K562 (cell line): ENCODE measurements at regions not wholly inside any gene's neighbourhood (a gene's known extent, or its start where the extent isn't known, plus 50 kb on each side); places are given as distances from the start of the nearest gene placed in this dataset.

ENCODE experiments used
- ATAC-seq: fragments of 200-7000 bp; cut with Tn5 transposase; 3 replicates; pipeline ENCODE4 v1.9.1; 2020; ENCODE audit warnings: moderate library complexity
- BruUV-seq: library from RNA; stranded (reverse); fragments of 400-500 nt; replicated peaks from 2 replicates; lab custom pipeline; 2021; lab: Mats Ljungman, UMichigan
- CTCF ChIA-PET: fragments of 300-600 bp; formaldehyde crosslinking; extraction: SDS; loops from one replicate; lab custom pipeline; 2021; ENCODE audit warnings: low intra/inter-chr PET ratio; lab: Yijun Ruan, JAX
- POLR2A ChIA-PET: fragments of 300-600, 350-650 bp; sonication (Branson Sonifier 250); formaldehyde crosslinking; extraction: SDS; loops from one replicate; lab custom pipeline; 2021; ENCODE audit warnings: antibody characterized with exemption, inconsistent platforms; lab: Yijun Ruan, JAX
- DNase-seq, 4 experiments: peaks; one replicate each; pipeline versions ENCODE4 v3.0.0 to v3.0.0-alpha.2; 2011 to 2018; ENCODE audit warnings: low spot score in 3 of 4, mixed read lengths in 3 of 4; ENCODE audit errors: extremely low read depth in 1 of 4
- FAIRE-seq: peaks from 2 replicates; lab custom pipeline; 2011; peaks lifted over from hg19 to GRCh38; lab: Jason Lieb, UNC
- H2AFZ ChIP-seq: 2 replicates; pipeline ENCODE4 v1.6.0; 2011; ENCODE audit warnings: low read depth, low read length, control low read depth, inconsistent platforms
- H3K27ac ChIP-seq: fragments of 200-600 bp; 3 replicates; pipeline ENCODE4 v1.8.0; 2011; ENCODE audit warnings: low read depth, mild to moderate bottlenecking, control low read depth, inconsistent platforms, low read length, moderate library complexity, mixed read lengths; ENCODE audit errors: extremely low read depth
- H3K27me3 ChIP-seq, 2 experiments: fragments of 300-600 bp in 1 of 2; 2 replicates in 1 of 2; 3 replicates in 1 of 2; pipeline versions ENCODE4 v1.6.0 to v1.8.0; 2011; ENCODE audit warnings: inconsistent platforms in 2 of 2, low read length in 2 of 2, mild to moderate bottlenecking in 1 of 2, mixed read lengths in 1 of 2, moderate library complexity in 1 of 2; ENCODE audit not compliant: control insufficient read depth in 2 of 2, insufficient read depth in 2 of 2
- H3K36me3 ChIP-seq: fragments of 300-600 bp; 3 replicates; pipeline ENCODE4 v1.8.0; 2011; ENCODE audit warnings: mild to moderate bottlenecking, low read length, inconsistent platforms; ENCODE audit not compliant: control insufficient read depth, insufficient read depth
- H3K4me1 ChIP-seq, 2 experiments: fragments of 200-600 bp in 1 of 2; replicated peaks in 1 of 2; 2 replicates in 1 of 2; 3 replicates in 1 of 2; pipeline versions ENCODE4 v1.5.1 to v1.8.0; 2011; ENCODE audit warnings: inconsistent platforms in 2 of 2, low read length in 2 of 2, mild to moderate bottlenecking in 1 of 2, mixed read lengths in 1 of 2, moderate library complexity in 1 of 2; ENCODE audit not compliant: control insufficient read depth in 2 of 2, insufficient read depth in 2 of 2
- H3K4me2 ChIP-seq: 2 replicates; pipeline ENCODE4 v1.6.1; 2011; ENCODE audit warnings: low read length, control low read depth, inconsistent platforms, mixed read lengths; ENCODE audit not compliant: insufficient read depth
- H3K4me3 ChIP-seq: fragments of 200-600 bp; sonication (generic), shearing (Covaris generic); 2 replicates; pipeline ENCODE4 v1.5.1; 2016; ENCODE audit warnings: control low read depth, inconsistent platforms
- H3K79me2 ChIP-seq: fragments of 200-600 bp; 3 replicates; pipeline ENCODE4 v1.8.0; 2011; ENCODE audit warnings: low read length, inconsistent platforms; ENCODE audit not compliant: control insufficient read depth, insufficient read depth
- H3K9ac ChIP-seq, 2 experiments: 2 replicates each; pipeline versions ENCODE4 v1.6.0 to v1.6.1; 2011; ENCODE audit warnings: low read depth in 2 of 2, low read length in 2 of 2, control low read depth in 1 of 2, inconsistent platforms in 1 of 2, mild to moderate bottlenecking in 1 of 2, mixed read lengths in 1 of 2; ENCODE audit not compliant: insufficient read depth in 1 of 2
- H3K9me1 ChIP-seq: one replicate; pipeline ENCODE4 v1.6.0; 2011; ENCODE audit warnings: inconsistent platforms, mild to moderate bottlenecking, low read length, moderate library complexity; ENCODE audit not compliant: control insufficient read depth, insufficient read depth
- H3K9me3 ChIP-seq: replicated peaks from 2 replicates; pipeline ENCODE4 v1.5.1; 2011; ENCODE audit warnings: low read depth, low read length, inconsistent platforms; ENCODE audit not compliant: control insufficient read depth, insufficient read depth
- H4K20me1 ChIP-seq: replicated peaks from 2 replicates; pipeline ENCODE4 v1.6.1; 2011; ENCODE audit warnings: low read length, inconsistent platforms, mixed read lengths; ENCODE audit not compliant: control insufficient read depth, insufficient read depth
- ARID1B ChIP-seq: fragments of 450-650 bp; IDR thresholded peaks from 2 replicates; pipeline ENCODE4 v1.6.1; 2016; ENCODE audit warnings: antibody characterized with exemption, mild to moderate bottlenecking, inconsistent platforms
- BHLHE40 ChIP-seq: IDR thresholded peaks from 2 replicates; pipeline ENCODE4 v1.6.1; 2011; ENCODE audit warnings: low read length, improper control_type of control experiment
- CBX1 ChIP-seq: sonication (generic); IDR thresholded peaks from 2 replicates; pipeline ENCODE4 v1.6.1; 2016; ENCODE audit warnings: antibody characterized with exemption, low read depth, mild to moderate bottlenecking
- HLTF ChIP-seq: fragments of 450-650 bp; IDR thresholded peaks from 2 replicates; pipeline ENCODE4 v1.6.1; 2016
- MLX ChIP-seq, 2 experiments: fragments of 450-650 bp in 1 of 2; sonication (generic) in 1 of 2; formaldehyde crosslinking; conservative IDR thresholded peaks; 2 replicates each; pipeline versions ENCODE4 v1.4.0 to v1.8.1; 2020 to 2022; ENCODE audit warnings: mild to moderate bottlenecking in 1 of 2, missing genetic modification reagents in 1 of 2
- MTA2 ChIP-seq: fragments of 450-650 bp; IDR thresholded peaks from 2 replicates; pipeline ENCODE4 v1.6.1; 2016; ENCODE audit warnings: low read depth
- MYC ChIP-seq, 2 experiments: fragments of 250-450 bp in 1 of 2; sonication (Bioruptor Pico) in 1 of 2; IDR thresholded peaks; 2 replicates each; pipeline versions ENCODE4 v1.5.1 to v1.6.1; 2012 to 2021; ENCODE audit warnings: low read depth in 2 of 2, borderline replicate concordance in 1 of 2, improper control_type of control experiment in 1 of 2, low read length in 1 of 2, mild to moderate bottlenecking in 1 of 2, moderate library complexity in 1 of 2
- NEUROD1 ChIP-seq: fragments of 150-350 bp; IDR thresholded peaks from 2 replicates; pipeline ENCODE4 v1.6.1; 2014; ENCODE audit warnings: borderline replicate concordance, low read length, low read depth; ENCODE audit not compliant: partially characterized antibody
- RBM22 ChIP-seq: fragments of 200-400 bp; formaldehyde crosslinking; IDR thresholded peaks from 2 replicates; pipeline ENCODE4 v1.6.1; 2018; ENCODE audit warnings: low read length, low read depth; ENCODE audit not compliant: poor library complexity, severe bottlenecking
- RREB1 ChIP-seq: fragments of 250-450 bp; sonication (Bioruptor Pico); IDR thresholded peaks from 2 replicates; pipeline ENCODE4 v1.4.0; 2020
- SMAD4 ChIP-seq: fragments of 250-450 bp; sonication (Bioruptor Pico); conservative IDR thresholded peaks from 2 replicates; pipeline ENCODE4 v1.8.0; 2021; ENCODE audit warnings: inconsistent platforms, mild to moderate bottlenecking, moderate library complexity
- ZHX1 ChIP-seq: fragments of 150-350 bp; conservative IDR thresholded peaks from 2 replicates; pipeline ENCODE4 v1.6.1; 2014; ENCODE audit warnings: low read length
- ZNF384 ChIP-seq: IDR thresholded peaks from 2 replicates; pipeline ENCODE4 v1.6.1; 2012; ENCODE audit warnings: low read depth, low read length, improper control_type of control experiment
- ZNF444 ChIP-seq: fragments of 250-450 bp; sonication (Bioruptor Pico); IDR thresholded peaks from 2 replicates; pipeline ENCODE4 v1.4.0; 2020; ENCODE audit warnings: mild to moderate bottlenecking, moderate library complexity
- ZNF583 ChIP-seq: fragments of 250-450 bp; sonication (Bioruptor Pico); IDR thresholded peaks from 2 replicates; pipeline ENCODE4 v1.4.0; 2020
- WGBS: fragments of 100-300 bp; shearing (Covaris generic); methylation state at CpG from one replicate; pipeline ENCODE4 v1.1.6; 2016; ENCODE audit warnings: low coverage, mixed read lengths; ENCODE audit not compliant: insufficient coverage; ENCODE audit errors: missing lambda C conversion rate; 5-methylcytosine and 5-hydroxymethylcytosine counted together
- in situ Hi-C: fragments of 300-500 bp; cut with MboI; formaldehyde crosslinking; loops from 4 replicates; pipeline ENCODE4 v1.15.0; 2018; ENCODE audit warnings: inconsistent platforms, mixed read lengths
- intact Hi-C: fragments of 100-400 bp; cut with micrococcal nuclease; formaldehyde crosslinking; loops from 2 replicates; pipeline ENCODE4 v1.14.2; 2022

GRCh38 chr21:38148046-38148445 is 108.7 kb upstream of the KCNJ15 start:
- H3K36me3 ChIP-seq, result no peaks in the 10 kb centered on the region
- H3K4me3 ChIP-seq, result no peak overlapping the region
- ATAC-seq, result no peak
- 7% methylated on average over 1 of the region's 1 CpG for WGBS
- DNase-seq, result no peak
- H2AFZ ChIP-seq, result no peak overlapping the region
- in situ Hi-C loops, result no loop called here
- H3K4me1 ChIP-seq, result no peaks in the 10 kb centered on the region
- POLR2A ChIA-PET, result interaction anchor here (1.6 kb wide), 1 partner anchor 9 kb away, joined by 4 read pairs; no protein-coding TSS in a partner anchor
- no TSS peak for BruUV-seq
- no peak for FAIRE-seq
- H3K4me2 ChIP-seq, result no peak overlapping the region
- H3K27ac ChIP-seq, result no peak overlapping the region
- TF ChIP-seq ARID1B (no peak), HLTF (no peak), MTA2 (no peak), MYC (IDR thresholded peaks at IDR 0.05; ENCODE audit: low read depth, low read length) (no peak), MYC (CRISPR knock-in tag; IDR thresholded peaks at IDR 0.05; ENCODE audit: borderline replicate concordance, low read depth) (no peak), CBX1 (no peak), SMAD4 (no peak), RBM22 (no peak), MLX (CRISPR knock-in tag; conservative IDR thresholded peaks at IDR 0.05) (no peak), ZNF583 (CRISPR knock-in tag) (no peak), RREB1 (CRISPR knock-in tag) (no peak), ZNF444 (no peak), ZHX1 (no peak), BHLHE40 (no peak), ZNF384 (no peak), NEUROD1 (no peak)
- TF ChIP-seq, all 486 proteins: peak for 0
- Histone ChIP-seq H3K9ac (no peak overlapping the region), H3K9me1 (no peaks in the 10 kb centered on the region), H3K27me3 (no peaks in the 10 kb centered on the region), H3K79me2 (no peaks in the 10 kb centered on the region; the same call in 2 of the 3 replicates), H4K20me1 (no peaks in the 10 kb centered on the region), H3K9me3 (no peaks in the 10 kb centered on the region; the same call in 1 of the 2 replicates)
- CTCF ChIA-PET, result no interaction called here
- intact Hi-C loops, result no loop called here
